RWPE2 (cell line): ENCODE measurements at regions not wholly inside any gene's neighbourhood (a gene's known extent, or its start where the extent isn't known, plus 50 kb on each side); places are given as distances from the start of the nearest gene placed in this dataset.

Source experiments
- ATAC-seq: fragments of 200-7000 bp; cut with Tn5 transposase; 3 replicates; pipeline ENCODE4 v1.9.1; 2021; ENCODE audit warnings: low read depth
- DNase-seq: peaks from one replicate; pipeline ENCODE4 v3.0.0-alpha.2; 2020; ENCODE audit warnings: low spot score
- H3K27ac ChIP-seq: fragments of 450-650 bp; 2 replicates; pipeline ENCODE4 v1.5.1; 2017; ENCODE audit warnings: mild to moderate bottlenecking; ENCODE audit not compliant: poor library complexity, severe bottlenecking
- H3K27me3 ChIP-seq: fragments of 250-450 bp; sonication (Bioruptor Pico); 2 replicates; pipeline ENCODE4 v1.5.1; 2021; ENCODE audit warnings: mild to moderate bottlenecking, moderate library complexity; ENCODE audit not compliant: insufficient read depth, poor library complexity, severe bottlenecking
- H3K36me3 ChIP-seq: fragments of 250-450 bp; sonication (Bioruptor Pico); 2 replicates; pipeline ENCODE4 v1.5.1; 2020; ENCODE audit warnings: low read depth, mild to moderate bottlenecking, moderate library complexity
- H3K4me1 ChIP-seq: fragments of 250-450 bp; sonication (Bioruptor Pico); 2 replicates; pipeline ENCODE4 v1.5.1; 2021; ENCODE audit warnings: mild to moderate bottlenecking, moderate library complexity; ENCODE audit not compliant: insufficient read depth, poor library complexity, severe bottlenecking
- H3K4me3 ChIP-seq: fragments of 250-450 bp; sonication (Bioruptor Pico); 2 replicates; pipeline ENCODE4 v1.5.1; 2021; ENCODE audit warnings: mild to moderate bottlenecking, moderate library complexity; ENCODE audit not compliant: severe bottlenecking
- H3K9me3 ChIP-seq: fragments of 250-450 bp; sonication (Bioruptor Pico); 2 replicates; pipeline ENCODE4 v1.5.1; 2021; ENCODE audit warnings: mild to moderate bottlenecking, moderate library complexity; ENCODE audit not compliant: severe bottlenecking
- CTCF ChIP-seq: fragments of 450-650 bp; IDR thresholded peaks from one replicate; pipeline ENCODE4 v1.5.1; 2017; ENCODE audit warnings: mild to moderate bottlenecking, moderate library complexity; ENCODE audit not compliant: poor library complexity, severe bottlenecking

- Histone ChIP-seq H3K27ac (no peak overlapping the region), H3K4me3 (no peak overlapping the region), H3K4me1 (no peaks in the 10 kb centered on the region), H3K9me3 (no peaks in the 10 kb centered on the region), H3K27me3 (peaks cover 6% of the 10 kb centered on the region), H3K36me3 (no peaks in the 10 kb centered on the region)
- ATAC-seq (no peak), DNase-seq (no peak)
- TF ChIP-seq CTCF = no peak
Observed at GRCh38 chr3:124657138-124657537, 73.1 kb upstream of the UMPS start.

GRCh38 chr3:124658270-124658669 is 72.0 kb upstream of the UMPS start:
- Histone ChIP-seq H3K9me3 (no peaks in the 10 kb centered on the region), H3K27ac (no peak overlapping the region), H3K36me3 (no peaks in the 10 kb centered on the region), H3K4me3 (no peak overlapping the region), H3K4me1 (no peaks in the 10 kb centered on the region), H3K27me3 (peaks cover 6% of the 10 kb centered on the region)
- DNase-seq (no peak), ATAC-seq (no peak)
- no peak for TF ChIP-seq CTCF

GRCh38 chr3:124659175-124659574 is 71.1 kb upstream of the UMPS start:
- no peak for TF ChIP-seq CTCF
- no peak overlapping the region for H3K27ac ChIP-seq
- DNase-seq = no peak
- ATAC-seq = no peak
- no peaks in the 10 kb centered on the region for H3K4me1 ChIP-seq
- H3K4me3 ChIP-seq = no peak overlapping the region
- no peaks in the 10 kb centered on the region for H3K36me3 ChIP-seq
- H3K9me3 ChIP-seq = no peaks in the 10 kb centered on the region
- H3K27me3 ChIP-seq = peaks cover 6% of the 10 kb centered on the region

GRCh38 chr3:124660599-124660998 is 69.7 kb upstream of the UMPS start:
- DNase-seq = no peak
- Histone ChIP-seq H3K4me1 (no peaks in the 10 kb centered on the region), H3K4me3 (no peak overlapping the region), H3K36me3 (no peaks in the 10 kb centered on the region), H3K27me3 (peaks cover 6% of the 10 kb centered on the region), H3K27ac (no peak overlapping the region), H3K9me3 (no peaks in the 10 kb centered on the region)
- TF ChIP-seq CTCF = no peak
- no peak for ATAC-seq

- no peak for TF ChIP-seq CTCF
- no peaks in the 10 kb centered on the region for H3K36me3 ChIP-seq
- ATAC-seq = no peak
- H3K9me3 ChIP-seq = no peaks in the 10 kb centered on the region
- H3K4me3 ChIP-seq = no peak overlapping the region
- DNase-seq = no peak
- H3K4me1 ChIP-seq = no peaks in the 10 kb centered on the region
- H3K27me3 ChIP-seq = peaks cover 6% of the 10 kb centered on the region
- H3K27ac ChIP-seq = no peak overlapping the region
Observed at GRCh38 chr3:124663690-124664089, 66.6 kb upstream of the UMPS start.
